Right lung (tissue), 2 donors: ENCODE measurements at regions not wholly inside any gene's neighbourhood (a gene's known extent, or its start where the extent isn't known, plus 50 kb on each side); places are given as distances from the start of the nearest gene placed in this dataset.

Experiments
- DNase-seq, 2 donors: peaks; one replicate each; pipeline ENCODE4 v3.0.0-alpha.2; 2013

GRCh38 chr15:96415513-96416217, 85.2 kb downstream of the NR2F2 start:
- DNase-seq: no peak

GRCh38 chr15:96416218-96416933, 85.9 kb downstream of the NR2F2 start:
- no peak for DNase-seq

GRCh38 chr15:96416934-96417759, 86.6 kb downstream of the NR2F2 start:
- no peak for DNase-seq

GRCh38 chr15:96417760-96418130, 87.2 kb downstream of the NR2F2 start:
- no peak for DNase-seq

- DNase-seq: no peak
Measured at GRCh38 chr15:96418146-96418545, 87.6 kb downstream of the NR2F2 start.

GRCh38 chr15:96421178-96421601, 90.7 kb downstream of the NR2F2 start:
- no peak for DNase-seq

GRCh38 chr15:96422125-96422524, 91.6 kb downstream of the NR2F2 start:
- DNase-seq: no peak

- DNase-seq: no peak
Measured at GRCh38 chr15:96424674-96425073, 94.2 kb downstream of the NR2F2 start.

GRCh38 chr15:96428742-96429141, 98.2 kb downstream of the NR2F2 start:
- DNase-seq: no peak

- DNase-seq: no peak
Measured at GRCh38 chr15:96431786-96432185, 101.3 kb downstream of the NR2F2 start.

- DNase-seq: no peak
Measured at GRCh38 chr15:96435022-96435421, 104.5 kb downstream of the NR2F2 start.

GRCh38 chr15:96435841-96436240, 105.3 kb downstream of the NR2F2 start:
- no peak for DNase-seq

GRCh38 chr15:96440978-96441377, 110.5 kb downstream of the NR2F2 start:
- DNase-seq: no peak

GRCh38 chr15:96442076-96442475, 111.6 kb downstream of the NR2F2 start:
- DNase-seq: no peak

GRCh38 chr15:96444865-96445264, 114.4 kb downstream of the NR2F2 start:
- no peak for DNase-seq

- DNase-seq: no peak
Measured at GRCh38 chr15:96448923-96449322, 118.4 kb downstream of the NR2F2 start.

- DNase-seq: no peak
Measured at GRCh38 chr15:96457841-96458240, 127.3 kb downstream of the NR2F2 start.

- DNase-seq: no peak
Measured at GRCh38 chr15:96460106-96460505, 129.6 kb downstream of the NR2F2 start.

GRCh38 chr15:96462768-96463750, 132.6 kb downstream of the NR2F2 start:
- DNase-seq: no peak

- DNase-seq: no peak
Measured at GRCh38 chr15:96466389-96466947, 136.0 kb downstream of the NR2F2 start.

GRCh38 chr15:96468036-96468435, 137.5 kb downstream of the NR2F2 start:
- no peak for DNase-seq
